Transverse colon (tissue), 4 donors: ENCODE measurements at regions not wholly inside any gene's neighbourhood (a gene's known extent, or its start where the extent isn't known, plus 50 kb on each side); places are given as distances from the start of the nearest gene placed in this dataset.

Experiments used
- DNase-seq: peaks from one replicate; pipeline ENCODE4 v3.0.0-alpha.2; 2019
- H3K27ac ChIP-seq, 4 donors: fragments of 200-600 bp; sonication (generic); 2 replicates each; pipeline ENCODE4 v1.5.1; 2016 to 2018; ENCODE audit warnings: inconsistent platforms in 4 of 4
- H3K27me3 ChIP-seq: fragments of 200-600 bp; sonication (generic); 2 replicates; pipeline ENCODE4 v1.5.1; 2017; ENCODE audit warnings: inconsistent platforms
- H3K36me3 ChIP-seq, 4 donors: fragments of 200-600 bp; sonication (generic); 2 replicates each; pipeline ENCODE4 v1.5.1; 2017 to 2019; ENCODE audit warnings: inconsistent platforms in 4 of 4
- H3K4me1 ChIP-seq, 4 donors: fragments of 200-600 bp; sonication (generic); 2 replicates each; pipeline ENCODE4 v1.5.1; 2017 to 2020; ENCODE audit warnings: inconsistent platforms in 4 of 4
- H3K4me3 ChIP-seq, 4 donors: fragments of 200-600 bp; sonication (generic); 1 replicate in 1 of 4; 2 replicates in 3 of 4; pipeline versions ENCODE4 v1.5.1 to v1.6.1; 2017 to 2019; ENCODE audit warnings: inconsistent platforms in 4 of 4
- H3K9me3 ChIP-seq, 2 donors: fragments of 200-600 bp; sonication (generic); 2 replicates each; pipeline ENCODE4 v1.5.1; 2017 to 2019; ENCODE audit warnings: inconsistent platforms in 2 of 2
- EP300 ChIP-seq: sonication (generic); formaldehyde crosslinking; IDR thresholded peaks from one replicate; pipeline ENCODE4 v1.6.1; 2017; ENCODE audit warnings: antibody characterized with exemption, low read depth
- POLR2A ChIP-seq: fragments of 450-650 bp; IDR thresholded peaks from one replicate; pipeline ENCODE4 v1.6.1; 2016; ENCODE audit warnings: antibody characterized with exemption, mild to moderate bottlenecking, moderate library complexity
- POLR2AphosphoS5 ChIP-seq, 3 donors: sonication (generic); formaldehyde crosslinking; IDR thresholded peaks; one replicate each; pipeline ENCODE4 v1.6.1; 2016; ENCODE audit warnings: antibody characterized with exemption in 3 of 3
- WGBS, 2 donors: methylation state at CpG; one replicate each; pipeline ENCODE4 v1.1.5; 2018; ENCODE audit warnings: low coverage in 1 of 2; 5-methylcytosine and 5-hydroxymethylcytosine counted together
- in situ Hi-C, 4 donors: fragments of 200-750 bp; cut with MboI; loops; one replicate each; pipeline versions ENCODE4 v1.15.0 to v1.15.1; 2017; ENCODE audit warnings: low sequenced_read_pairs in 3 of 4, low pct_ligation_motif_present in 1 of 4, low pct_unique_long_range_greater_than_20kb in 1 of 4
- intact Hi-C: fragments of 100-400 bp; cut with DNase I; formaldehyde crosslinking; loops from one replicate; pipeline ENCODE4 v1.15.1; 2023; ENCODE audit warnings: low total_unique reads
- TF ChIP-seq, protein P1 (sequence below), 5 experiments: fragments of 200-600 bp in 3 of 5; fragments of 450-650 bp in 2 of 5; sonication (generic) in 3 of 5; IDR thresholded peaks; 1 replicate in 2 of 5; 2 replicates in 3 of 5; pipeline ENCODE4 v1.5.1; 2016 to 2017; ENCODE audit warnings: antibody characterized with exemption in 5 of 5, inconsistent platforms in 3 of 5, mild to moderate bottlenecking in 2 of 5, moderate library complexity in 1 of 5

DNA sequence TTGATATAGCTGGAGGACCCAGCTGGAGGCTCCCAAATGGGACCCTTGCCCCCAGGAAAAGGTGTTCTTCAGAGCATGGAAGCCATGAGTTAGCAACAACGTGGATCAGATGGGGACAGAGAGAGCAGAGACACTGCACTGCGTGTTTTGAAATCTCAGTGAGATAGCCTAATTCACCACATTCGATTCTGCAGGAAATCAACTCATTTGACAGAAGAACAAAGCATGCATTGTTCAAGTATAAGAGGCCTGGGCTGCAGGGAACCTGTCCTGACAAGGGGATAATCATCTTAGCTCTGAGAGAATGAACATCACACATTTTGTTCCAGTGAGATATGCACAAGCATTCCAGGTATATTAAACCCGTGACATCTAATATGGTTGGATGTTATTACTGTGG is 450.2 kb downstream of the CDH26 start:
- Histone ChIP-seq H3K4me3 (no peak overlapping the region), H3K27ac (no peak overlapping the region)
- in situ Hi-C loops: no loop called here

DNA sequence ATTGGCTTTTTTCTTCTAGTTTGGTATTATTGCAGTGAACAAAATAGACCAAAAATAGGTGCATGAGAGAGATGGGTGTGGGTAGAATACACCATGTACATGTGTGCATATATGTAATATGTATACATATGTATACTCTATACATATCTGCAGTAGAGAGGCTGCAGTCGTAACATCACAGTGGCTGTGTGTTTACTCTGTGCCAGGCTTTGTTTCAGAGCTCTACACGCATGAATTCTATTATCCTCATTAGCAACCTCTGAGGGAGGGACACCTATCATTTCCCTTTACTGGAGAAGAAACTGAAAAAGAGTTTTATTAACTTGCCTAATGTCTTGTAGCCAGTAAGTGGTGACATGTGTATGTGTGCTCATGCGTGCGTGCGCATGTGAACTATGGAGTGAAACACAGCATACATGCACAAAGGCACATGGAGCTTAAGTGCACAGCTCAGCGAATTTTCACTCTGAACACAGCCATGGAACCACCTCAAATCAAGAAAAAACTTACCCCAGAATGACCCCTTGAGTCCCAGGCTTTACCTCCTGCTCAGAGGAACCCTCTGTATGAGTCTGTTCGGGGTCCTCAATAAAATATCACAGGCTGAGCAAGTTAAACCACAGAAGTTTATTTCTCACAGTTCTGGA is 452.5 kb downstream of the CDH26 start:
- whole genome bisulfite sequencing, 2 donors: 69 to 77% methylated on average over 2 to 7 of the region's 7 CpGs
- intact Hi-C loops: no loop called here
- H3K27me3 ChIP-seq: no peaks in the 10 kb centered on the region
- no peak for DNase-seq
- no peak overlapping the region for H3K4me3 ChIP-seq
- no peaks in the 10 kb centered on the region for H3K4me1 ChIP-seq
- no peaks in the 10 kb centered on the region for H3K36me3 ChIP-seq
- no peaks in the 10 kb centered on the region for H3K9me3 ChIP-seq
- no peak for TF ChIP-seq POLR2AphosphoS5 (IDR thresholded peaks at IDR 0.05)
- no peak for TF ChIP-seq EP300
- TF ChIP-seq, protein P1, sequence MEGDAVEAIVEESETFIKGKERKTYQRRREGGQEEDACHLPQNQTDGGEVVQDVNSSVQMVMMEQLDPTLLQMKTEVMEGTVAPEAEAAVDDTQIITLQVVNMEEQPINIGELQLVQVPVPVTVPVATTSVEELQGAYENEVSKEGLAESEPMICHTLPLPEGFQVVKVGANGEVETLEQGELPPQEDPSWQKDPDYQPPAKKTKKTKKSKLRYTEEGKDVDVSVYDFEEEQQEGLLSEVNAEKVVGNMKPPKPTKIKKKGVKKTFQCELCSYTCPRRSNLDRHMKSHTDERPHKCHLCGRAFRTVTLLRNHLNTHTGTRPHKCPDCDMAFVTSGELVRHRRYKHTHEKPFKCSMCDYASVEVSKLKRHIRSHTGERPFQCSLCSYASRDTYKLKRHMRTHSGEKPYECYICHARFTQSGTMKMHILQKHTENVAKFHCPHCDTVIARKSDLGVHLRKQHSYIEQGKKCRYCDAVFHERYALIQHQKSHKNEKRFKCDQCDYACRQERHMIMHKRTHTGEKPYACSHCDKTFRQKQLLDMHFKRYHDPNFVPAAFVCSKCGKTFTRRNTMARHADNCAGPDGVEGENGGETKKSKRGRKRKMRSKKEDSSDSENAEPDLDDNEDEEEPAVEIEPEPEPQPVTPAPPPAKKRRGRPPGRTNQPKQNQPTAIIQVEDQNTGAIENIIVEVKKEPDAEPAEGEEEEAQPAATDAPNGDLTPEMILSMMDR (IDR thresholded peaks at IDR 0.05): no peak
- TF ChIP-seq POLR2A: no peak
- H3K27ac ChIP-seq: no peak overlapping the region
- in situ Hi-C loops: no loop called here

More for the DNA sequence above, 450.2 kb downstream of the CDH26 start:
- no peaks in the 10 kb centered on the region for H3K9me3 ChIP-seq
- WGBS, 2 donors: 61 to 70% methylated on average over 2 to 4 of the region's 4 CpGs
- intact Hi-C loops: no loop called here
- H3K27me3 ChIP-seq: no peaks in the 10 kb centered on the region
- no peak for DNase-seq
- no peaks in the 10 kb centered on the region for H3K36me3 ChIP-seq
- H3K4me1 ChIP-seq: no peaks in the 10 kb centered on the region
- no peak for TF ChIP-seq POLR2AphosphoS5 (IDR thresholded peaks at IDR 0.05)
- TF ChIP-seq, protein P1 (IDR thresholded peaks at IDR 0.05): no peak
- TF ChIP-seq POLR2A: no peak
- TF ChIP-seq EP300: no peak

DNA sequence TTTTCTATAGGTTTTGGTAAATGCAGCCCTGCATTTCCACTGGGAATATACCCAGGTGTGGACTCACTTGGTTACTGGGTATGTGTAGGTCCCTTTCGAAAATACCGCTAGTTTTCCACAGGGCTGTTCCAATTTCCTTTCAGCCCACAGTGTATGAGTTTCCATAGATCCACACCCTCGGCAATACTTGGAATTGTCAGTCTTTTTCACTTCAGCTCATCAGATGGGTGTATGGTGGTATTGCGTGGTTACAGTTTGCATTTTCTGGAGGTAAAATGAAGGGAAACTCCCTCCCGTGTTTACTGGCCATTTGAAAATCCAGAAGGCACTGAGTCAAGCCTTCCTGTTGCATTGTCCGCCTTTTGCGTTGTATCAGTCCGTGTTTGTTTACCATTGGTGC is 453.6 kb downstream of the CDH26 start:
- H3K9me3 ChIP-seq: no peaks in the 10 kb centered on the region
- TF ChIP-seq POLR2A (no peak), EP300 (no peak), POLR2AphosphoS5 (IDR thresholded peaks at IDR 0.05) (no peak)
- TF ChIP-seq, protein P1 (IDR thresholded peaks at IDR 0.05): no peak
- intact Hi-C loops (no loop called here), in situ Hi-C loops (no loop called here)
- H3K27me3 ChIP-seq: no peaks in the 10 kb centered on the region
- no peak overlapping the region for H3K4me3 ChIP-seq
- WGBS, 2 donors: 89 to 94% methylated on average over 7 to 8 of the region's 8 CpGs
- H3K4me1 ChIP-seq: no peaks in the 10 kb centered on the region
- no peak for DNase-seq
- H3K27ac ChIP-seq: no peak overlapping the region
- no peaks in the 10 kb centered on the region for H3K36me3 ChIP-seq

DNA sequence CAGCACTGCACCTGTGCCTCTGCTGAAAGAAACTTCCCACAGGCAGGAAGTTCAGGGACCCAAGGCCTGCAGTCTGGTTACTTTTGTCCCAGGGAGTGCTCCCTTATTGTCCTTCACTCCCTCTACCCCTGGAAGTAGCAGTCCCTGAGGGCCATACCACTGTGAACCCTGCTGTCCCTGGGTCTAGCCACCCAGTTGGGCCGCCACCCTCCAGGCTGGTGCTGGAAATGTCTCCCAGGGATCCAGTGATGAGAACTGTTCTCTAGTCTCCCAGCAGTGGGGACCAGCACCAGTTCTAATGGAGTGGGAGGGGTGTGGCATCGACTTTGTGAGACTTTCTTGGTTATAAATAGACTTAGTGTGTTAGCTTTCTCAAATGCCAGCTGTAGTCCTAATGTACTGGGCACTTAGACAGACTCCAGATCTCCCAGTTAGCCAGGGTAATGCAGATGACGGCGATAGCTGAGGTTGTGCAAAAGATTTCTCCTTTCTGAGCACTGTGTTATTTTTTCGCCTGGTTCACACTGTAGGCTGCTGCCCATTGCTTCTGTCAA is 462.5 kb downstream of the CDH26 start:
- no peaks in the 10 kb centered on the region for H3K9me3 ChIP-seq
- TF ChIP-seq, protein P1 (IDR thresholded peaks at IDR 0.05): no peak
- no peak for TF ChIP-seq POLR2AphosphoS5 (IDR thresholded peaks at IDR 0.05)
- TF ChIP-seq POLR2A: no peak
- TF ChIP-seq EP300: no peak

More for the DNA sequence above, 462.5 kb downstream of the CDH26 start:
- in situ Hi-C loops: no loop called here
- WGBS, 2 donors: 65 to 72% methylated on average over 4 to 5 of the region's 5 CpGs
- H3K36me3 ChIP-seq: no peaks in the 10 kb centered on the region
- no peak overlapping the region for H3K4me3 ChIP-seq
- no peak overlapping the region for H3K27ac ChIP-seq
- H3K4me1 ChIP-seq: no peaks in the 10 kb centered on the region
- DNase-seq: no peak
- no peaks in the 10 kb centered on the region for H3K27me3 ChIP-seq
- intact Hi-C loops: no loop called here
